WTC11 (cell line): ENCODE measurements at regions not wholly inside any gene's neighbourhood (a gene's known extent, or its start where the extent isn't known, plus 50 kb on each side); places are given as distances from the start of the nearest gene placed in this dataset.

ENCODE experiments used
- ATAC-seq: fragments of 200-7000 bp; cut with Tn5 transposase; 2 replicates; pipeline ENCODE4 v1.10.0; 2021; ENCODE audit warnings: mild to moderate bottlenecking, moderate library complexity
- CTCF ChIA-PET: fragments of 300-600 bp; sonication (Branson Sonifier 250); formaldehyde crosslinking; loops from one replicate; lab custom pipeline; 2021; ENCODE audit warnings: antibody characterized with exemption; lab: Charles Lee
- POLR2A ChIA-PET: fragments of 350-600 bp; sonication (Branson Sonifier 250); formaldehyde crosslinking; loops from one replicate; lab custom pipeline; 2021; ENCODE audit warnings: antibody characterized with exemption; lab: Charles Lee
- DNase-seq: peaks from one replicate; pipeline ENCODE4 v3.0.0; 2021; ENCODE audit warnings: low spot score
- H3K27ac Mint-ChIP-seq: 2 replicates; pipeline ENCODE4 v1.8.0; 2021; ENCODE audit warnings: mixed read lengths
- H3K27me3 Mint-ChIP-seq: 2 replicates; pipeline ENCODE4 v1.8.0; 2021; ENCODE audit warnings: low read depth, mild to moderate bottlenecking, moderate library complexity, mixed read lengths
- H3K36me3 Mint-ChIP-seq: 2 replicates; pipeline ENCODE4 v1.8.0; 2021; ENCODE audit warnings: mixed read lengths
- H3K4me1 Mint-ChIP-seq: 2 replicates; pipeline ENCODE4 v1.8.0; 2022; ENCODE audit warnings: mixed read lengths
- H3K4me3 Mint-ChIP-seq: 2 replicates; pipeline ENCODE4 v1.8.0; 2021; ENCODE audit warnings: mild to moderate bottlenecking, moderate library complexity, mixed read lengths
- H3K9me3 Mint-ChIP-seq: 2 replicates; pipeline ENCODE4 v1.8.0; 2021; ENCODE audit warnings: mixed read lengths
- CBFB ChIP-seq: sonication (generic); formaldehyde crosslinking; IDR thresholded peaks from 2 replicates; pipeline ENCODE4 v1.8.1; 2022; ENCODE audit warnings: mild to moderate bottlenecking, low read depth, missing genetic modification reagents
- GABPB1 ChIP-seq: sonication (generic); formaldehyde crosslinking; IDR thresholded peaks from 2 replicates; pipeline ENCODE4 v1.8.1; 2023; ENCODE audit warnings: mild to moderate bottlenecking, missing genetic modification reagents
- GRHL2 ChIP-seq: fragments of 250-450 bp; sonication (Bioruptor Pico); IDR thresholded peaks from 2 replicates; pipeline ENCODE4 v1.8.0; 2022; ENCODE audit warnings: mild to moderate bottlenecking, moderate library complexity; ENCODE audit not compliant: insufficient replicate concordance, severe bottlenecking
- KAT7 ChIP-seq: sonication (generic); formaldehyde crosslinking; IDR thresholded peaks from 2 replicates; pipeline ENCODE4 v1.8.1; 2023; ENCODE audit warnings: missing genetic modification reagents, mild to moderate bottlenecking, borderline replicate concordance
- MYBL2 ChIP-seq: sonication (generic); formaldehyde crosslinking; IDR thresholded peaks from 2 replicates; pipeline ENCODE4 v1.8.1; 2023; ENCODE audit warnings: mild to moderate bottlenecking, moderate library complexity, missing genetic modification reagents
- NR2C2 ChIP-seq: sonication (generic); formaldehyde crosslinking; IDR thresholded peaks from 2 replicates; pipeline ENCODE4 v1.8.0; 2022; ENCODE audit warnings: mild to moderate bottlenecking, missing genetic modification reagents
- RELA ChIP-seq: sonication (generic); formaldehyde crosslinking; IDR thresholded peaks from 2 replicates; pipeline ENCODE4 v1.8.1; 2022; ENCODE audit warnings: missing genetic modification reagents, mild to moderate bottlenecking, borderline replicate concordance
- TCF7 ChIP-seq: sonication (generic); formaldehyde crosslinking; IDR thresholded peaks from 2 replicates; pipeline ENCODE4 v1.8.0; 2022; ENCODE audit warnings: mild to moderate bottlenecking, low read depth, missing genetic modification reagents, moderate library complexity
- TP53 ChIP-seq: sonication (generic); formaldehyde crosslinking; IDR thresholded peaks from 2 replicates; pipeline ENCODE4 v1.8.1; 2023; ENCODE audit warnings: mild to moderate bottlenecking, missing genetic modification reagents
- ZBTB21 ChIP-seq: sonication (generic); formaldehyde crosslinking; IDR thresholded peaks from 2 replicates; pipeline ENCODE4 v1.8.1; 2023; ENCODE audit warnings: mild to moderate bottlenecking, missing genetic modification reagents, borderline replicate concordance
- ZNF138 ChIP-seq: sonication (generic); formaldehyde crosslinking; conservative IDR thresholded peaks from 2 replicates; pipeline ENCODE4 v1.8.1; 2022; ENCODE audit warnings: mild to moderate bottlenecking, moderate library complexity, missing genetic modification reagents
- ZNF317 ChIP-seq: sonication (generic); formaldehyde crosslinking; IDR thresholded peaks from 2 replicates; pipeline ENCODE4 v1.8.1; 2023; ENCODE audit warnings: low read depth, mild to moderate bottlenecking, moderate library complexity, missing genetic modification reagents, borderline replicate concordance
- ZNF396 ChIP-seq: fragments of 250-450 bp; sonication (Bioruptor Pico); IDR thresholded peaks from 2 replicates; pipeline ENCODE4 v1.8.0; 2021; ENCODE audit warnings: mild to moderate bottlenecking, moderate library complexity, borderline replicate concordance
- TF ChIP-seq, protein P1 (sequence below): sonication (generic); formaldehyde crosslinking; IDR thresholded peaks from 2 replicates; pipeline ENCODE4 v1.8.0; 2023; ENCODE audit warnings: missing genetic modification reagents, mild to moderate bottlenecking, borderline replicate concordance
- TF ChIP-seq, protein P2 (sequence below): sonication (generic); formaldehyde crosslinking; IDR thresholded peaks from 2 replicates; pipeline ENCODE4 v1.8.0; 2022; ENCODE audit warnings: mild to moderate bottlenecking, missing genetic modification reagents
- TF ChIP-seq, protein P3 (sequence below): sonication (generic); formaldehyde crosslinking; IDR thresholded peaks from 2 replicates; pipeline ENCODE4 v1.8.1; 2023; ENCODE audit warnings: mild to moderate bottlenecking, missing genetic modification reagents
- TF ChIP-seq, protein P4 (sequence below): sonication (generic); formaldehyde crosslinking; IDR thresholded peaks from 2 replicates; pipeline ENCODE4 v1.8.1; 2023; ENCODE audit warnings: mild to moderate bottlenecking, moderate library complexity, missing genetic modification reagents
- TF ChIP-seq, protein P5 (sequence below): sonication (generic); formaldehyde crosslinking; IDR thresholded peaks from 2 replicates; pipeline ENCODE4 v1.8.0; 2022; ENCODE audit warnings: mild to moderate bottlenecking, missing genetic modification reagents
- TF ChIP-seq, protein P6 (sequence below): sonication (generic); formaldehyde crosslinking; IDR thresholded peaks from 2 replicates; pipeline ENCODE4 v1.8.1; 2023; ENCODE audit warnings: mild to moderate bottlenecking, missing genetic modification reagents, borderline replicate concordance

DNA sequence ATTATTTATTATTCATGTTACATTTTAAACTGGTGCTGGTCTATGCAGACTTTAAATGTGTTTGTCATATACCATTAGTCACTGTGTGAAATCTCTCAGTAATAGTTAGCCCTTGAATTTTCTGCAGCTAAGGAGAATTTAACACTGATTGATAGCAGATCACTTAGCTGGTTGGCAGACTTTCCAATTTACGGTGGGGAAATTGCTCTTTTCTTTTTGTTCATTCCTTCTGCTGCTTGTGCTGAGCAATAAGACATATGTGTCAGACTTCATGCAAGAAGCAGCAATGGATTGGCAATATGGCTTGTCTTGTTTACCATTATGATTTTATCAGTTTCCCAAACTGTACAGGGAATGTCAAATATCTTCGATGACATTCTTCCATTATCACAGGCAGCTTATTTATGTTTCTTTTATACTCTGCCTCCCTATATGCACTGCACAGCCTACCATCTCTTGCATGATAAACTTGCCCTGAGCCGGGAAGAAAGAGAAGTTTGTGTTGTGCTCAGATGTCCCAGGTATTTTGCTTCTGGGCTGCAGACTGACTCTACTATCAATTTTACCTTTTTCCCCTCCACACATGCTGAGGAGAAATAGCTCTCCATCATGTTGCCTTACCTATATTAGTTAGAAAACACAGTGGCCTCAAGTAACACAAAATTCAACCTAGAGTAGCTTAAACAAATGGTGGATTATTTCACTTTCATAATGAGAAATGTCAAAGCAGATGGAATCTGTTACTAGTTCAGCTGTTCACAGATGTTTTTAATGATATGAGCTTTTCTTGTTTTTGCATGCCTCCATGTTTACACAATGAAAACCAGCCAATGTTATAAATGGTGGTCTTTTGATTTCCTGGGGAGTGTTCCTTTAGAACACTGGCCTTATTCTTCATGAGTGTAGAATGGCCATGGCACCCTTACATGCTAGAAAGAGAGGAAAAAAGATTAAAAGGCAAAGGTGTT, 968.1 kb upstream of the GOT2 start (continued):
- no peak for TF ChIP-seq CBFB (CRISPR knock-in tag)
- TF ChIP-seq, protein P1, sequence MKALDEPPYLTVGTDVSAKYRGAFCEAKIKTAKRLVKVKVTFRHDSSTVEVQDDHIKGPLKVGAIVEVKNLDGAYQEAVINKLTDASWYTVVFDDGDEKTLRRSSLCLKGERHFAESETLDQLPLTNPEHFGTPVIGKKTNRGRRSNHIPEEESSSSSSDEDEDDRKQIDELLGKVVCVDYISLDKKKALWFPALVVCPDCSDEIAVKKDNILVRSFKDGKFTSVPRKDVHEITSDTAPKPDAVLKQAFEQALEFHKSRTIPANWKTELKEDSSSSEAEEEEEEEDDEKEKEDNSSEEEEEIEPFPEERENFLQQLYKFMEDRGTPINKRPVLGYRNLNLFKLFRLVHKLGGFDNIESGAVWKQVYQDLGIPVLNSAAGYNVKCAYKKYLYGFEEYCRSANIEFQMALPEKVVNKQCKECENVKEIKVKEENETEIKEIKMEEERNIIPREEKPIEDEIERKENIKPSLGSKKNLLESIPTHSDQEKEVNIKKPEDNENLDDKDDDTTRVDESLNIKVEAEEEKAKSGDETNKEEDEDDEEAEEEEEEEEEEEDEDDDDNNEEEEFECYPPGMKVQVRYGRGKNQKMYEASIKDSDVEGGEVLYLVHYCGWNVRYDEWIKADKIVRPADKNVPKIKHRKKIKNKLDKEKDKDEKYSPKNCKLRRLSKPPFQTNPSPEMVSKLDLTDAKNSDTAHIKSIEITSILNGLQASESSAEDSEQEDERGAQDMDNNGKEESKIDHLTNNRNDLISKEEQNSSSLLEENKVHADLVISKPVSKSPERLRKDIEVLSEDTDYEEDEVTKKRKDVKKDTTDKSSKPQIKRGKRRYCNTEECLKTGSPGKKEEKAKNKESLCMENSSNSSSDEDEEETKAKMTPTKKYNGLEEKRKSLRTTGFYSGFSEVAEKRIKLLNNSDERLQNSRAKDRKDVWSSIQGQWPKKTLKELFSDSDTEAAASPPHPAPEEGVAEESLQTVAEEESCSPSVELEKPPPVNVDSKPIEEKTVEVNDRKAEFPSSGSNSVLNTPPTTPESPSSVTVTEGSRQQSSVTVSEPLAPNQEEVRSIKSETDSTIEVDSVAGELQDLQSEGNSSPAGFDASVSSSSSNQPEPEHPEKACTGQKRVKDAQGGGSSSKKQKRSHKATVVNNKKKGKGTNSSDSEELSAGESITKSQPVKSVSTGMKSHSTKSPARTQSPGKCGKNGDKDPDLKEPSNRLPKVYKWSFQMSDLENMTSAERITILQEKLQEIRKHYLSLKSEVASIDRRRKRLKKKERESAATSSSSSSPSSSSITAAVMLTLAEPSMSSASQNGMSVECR (CRISPR knock-in tag), result no peak

DNA sequence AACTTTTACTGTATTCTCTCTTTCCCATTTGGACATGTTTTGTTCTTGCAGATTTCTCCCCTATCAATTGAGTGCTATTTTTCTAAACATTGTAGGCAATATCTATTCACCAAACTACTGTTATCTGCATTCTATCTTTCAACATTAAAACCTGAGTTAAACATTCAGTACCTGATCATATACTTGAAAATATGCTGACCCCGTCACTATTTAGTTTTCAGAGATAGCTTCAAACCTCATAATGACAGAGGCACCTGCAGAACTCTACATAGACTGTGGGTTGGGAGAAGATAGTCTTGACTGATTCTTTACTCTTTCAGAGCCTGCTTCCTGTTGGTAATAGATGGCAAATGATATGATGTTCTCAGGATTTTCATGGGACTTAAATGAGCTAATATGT, 965.7 kb upstream of the GOT2 start:
- Mint-ChIP-seq H3K27me3 (no peaks in the 10 kb centered on the region), H3K36me3 (peaks cover 9% of the 10 kb centered on the region), H3K4me1 (no peaks in the 10 kb centered on the region), H3K4me3 (no peak overlapping the region), H3K27ac (no peak overlapping the region), H3K9me3 (peaks cover 10% of the 10 kb centered on the region)
- POLR2A ChIA-PET, result no interaction called here
- ATAC-seq (no peak), DNase-seq (no peak)
- CTCF ChIA-PET, result no interaction called here
- no peak for TF ChIP-seq TP53 (CRISPR knock-in tag)
- TF ChIP-seq, protein P2, sequence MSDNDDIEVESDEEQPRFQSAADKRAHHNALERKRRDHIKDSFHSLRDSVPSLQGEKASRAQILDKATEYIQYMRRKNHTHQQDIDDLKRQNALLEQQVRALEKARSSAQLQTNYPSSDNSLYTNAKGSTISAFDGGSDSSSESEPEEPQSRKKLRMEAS (CRISPR knock-in tag), result no peak
- TF ChIP-seq NR2C2 (CRISPR knock-in tag), result no peak
- no peak for TF ChIP-seq KAT7 (CRISPR knock-in tag)
- TF ChIP-seq, protein P3, sequence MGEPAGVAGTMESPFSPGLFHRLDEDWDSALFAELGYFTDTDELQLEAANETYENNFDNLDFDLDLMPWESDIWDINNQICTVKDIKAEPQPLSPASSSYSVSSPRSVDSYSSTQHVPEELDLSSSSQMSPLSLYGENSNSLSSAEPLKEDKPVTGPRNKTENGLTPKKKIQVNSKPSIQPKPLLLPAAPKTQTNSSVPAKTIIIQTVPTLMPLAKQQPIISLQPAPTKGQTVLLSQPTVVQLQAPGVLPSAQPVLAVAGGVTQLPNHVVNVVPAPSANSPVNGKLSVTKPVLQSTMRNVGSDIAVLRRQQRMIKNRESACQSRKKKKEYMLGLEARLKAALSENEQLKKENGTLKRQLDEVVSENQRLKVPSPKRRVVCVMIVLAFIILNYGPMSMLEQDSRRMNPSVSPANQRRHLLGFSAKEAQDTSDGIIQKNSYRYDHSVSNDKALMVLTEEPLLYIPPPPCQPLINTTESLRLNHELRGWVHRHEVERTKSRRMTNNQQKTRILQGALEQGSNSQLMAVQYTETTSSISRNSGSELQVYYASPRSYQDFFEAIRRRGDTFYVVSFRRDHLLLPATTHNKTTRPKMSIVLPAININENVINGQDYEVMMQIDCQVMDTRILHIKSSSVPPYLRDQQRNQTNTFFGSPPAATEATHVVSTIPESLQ, result no peak
- no peak for TF ChIP-seq ZNF317 (CRISPR knock-in tag)
- TF ChIP-seq GABPB1 (CRISPR knock-in tag), result no peak
- TF ChIP-seq MYBL2, result no peak
- TF ChIP-seq ZNF138 (CRISPR knock-in tag), result no peak
- TF ChIP-seq, protein P4, sequence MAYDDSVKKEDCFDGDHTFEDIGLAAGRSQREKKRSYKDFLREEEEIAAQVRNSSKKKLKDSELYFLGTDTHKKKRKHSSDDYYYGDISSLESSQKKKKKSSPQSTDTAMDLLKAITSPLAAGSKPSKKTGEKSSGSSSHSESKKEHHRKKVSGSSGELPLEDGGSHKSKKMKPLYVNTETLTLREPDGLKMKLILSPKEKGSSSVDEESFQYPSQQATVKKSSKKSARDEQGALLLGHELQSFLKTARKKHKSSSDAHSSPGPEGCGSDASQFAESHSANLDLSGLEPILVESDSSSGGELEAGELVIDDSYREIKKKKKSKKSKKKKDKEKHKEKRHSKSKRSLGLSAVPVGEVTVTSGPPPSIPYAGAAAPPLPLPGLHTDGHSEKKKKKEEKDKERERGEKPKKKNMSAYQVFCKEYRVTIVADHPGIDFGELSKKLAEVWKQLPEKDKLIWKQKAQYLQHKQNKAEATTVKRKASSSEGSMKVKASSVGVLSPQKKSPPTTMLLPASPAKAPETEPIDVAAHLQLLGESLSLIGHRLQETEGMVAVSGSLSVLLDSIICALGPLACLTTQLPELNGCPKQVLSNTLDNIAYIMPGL (CRISPR knock-in tag), result no peak
- TF ChIP-seq TCF7 (CRISPR knock-in tag), result no peak
- TF ChIP-seq, protein P5, sequence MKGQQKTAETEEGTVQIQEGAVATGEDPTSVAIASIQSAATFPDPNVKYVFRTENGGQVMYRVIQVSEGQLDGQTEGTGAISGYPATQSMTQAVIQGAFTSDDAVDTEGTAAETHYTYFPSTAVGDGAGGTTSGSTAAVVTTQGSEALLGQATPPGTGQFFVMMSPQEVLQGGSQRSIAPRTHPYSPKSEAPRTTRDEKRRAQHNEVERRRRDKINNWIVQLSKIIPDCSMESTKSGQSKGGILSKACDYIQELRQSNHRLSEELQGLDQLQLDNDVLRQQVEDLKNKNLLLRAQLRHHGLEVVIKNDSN (CRISPR knock-in tag), result no peak
- no peak for TF ChIP-seq ZBTB21 (CRISPR knock-in tag)
- no peak for TF ChIP-seq RELA (CRISPR knock-in tag)
- TF ChIP-seq ZNF396 (CRISPR knock-in tag), result no peak
- TF ChIP-seq GRHL2 (CRISPR knock-in tag), result no peak
- TF ChIP-seq, protein P6, sequence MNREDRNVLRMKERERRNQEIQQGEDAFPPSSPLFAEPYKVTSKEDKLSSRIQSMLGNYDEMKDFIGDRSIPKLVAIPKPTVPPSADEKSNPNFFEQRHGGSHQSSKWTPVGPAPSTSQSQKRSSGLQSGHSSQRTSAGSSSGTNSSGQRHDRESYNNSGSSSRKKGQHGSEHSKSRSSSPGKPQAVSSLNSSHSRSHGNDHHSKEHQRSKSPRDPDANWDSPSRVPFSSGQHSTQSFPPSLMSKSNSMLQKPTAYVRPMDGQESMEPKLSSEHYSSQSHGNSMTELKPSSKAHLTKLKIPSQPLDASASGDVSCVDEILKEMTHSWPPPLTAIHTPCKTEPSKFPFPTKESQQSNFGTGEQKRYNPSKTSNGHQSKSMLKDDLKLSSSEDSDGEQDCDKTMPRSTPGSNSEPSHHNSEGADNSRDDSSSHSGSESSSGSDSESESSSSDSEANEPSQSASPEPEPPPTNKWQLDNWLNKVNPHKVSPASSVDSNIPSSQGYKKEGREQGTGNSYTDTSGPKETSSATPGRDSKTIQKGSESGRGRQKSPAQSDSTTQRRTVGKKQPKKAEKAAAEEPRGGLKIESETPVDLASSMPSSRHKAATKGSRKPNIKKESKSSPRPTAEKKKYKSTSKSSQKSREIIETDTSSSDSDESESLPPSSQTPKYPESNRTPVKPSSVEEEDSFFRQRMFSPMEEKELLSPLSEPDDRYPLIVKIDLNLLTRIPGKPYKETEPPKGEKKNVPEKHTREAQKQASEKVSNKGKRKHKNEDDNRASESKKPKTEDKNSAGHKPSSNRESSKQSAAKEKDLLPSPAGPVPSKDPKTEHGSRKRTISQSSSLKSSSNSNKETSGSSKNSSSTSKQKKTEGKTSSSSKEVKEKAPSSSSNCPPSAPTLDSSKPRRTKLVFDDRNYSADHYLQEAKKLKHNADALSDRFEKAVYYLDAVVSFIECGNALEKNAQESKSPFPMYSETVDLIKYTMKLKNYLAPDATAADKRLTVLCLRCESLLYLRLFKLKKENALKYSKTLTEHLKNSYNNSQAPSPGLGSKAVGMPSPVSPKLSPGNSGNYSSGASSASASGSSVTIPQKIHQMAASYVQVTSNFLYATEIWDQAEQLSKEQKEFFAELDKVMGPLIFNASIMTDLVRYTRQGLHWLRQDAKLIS (CRISPR knock-in tag), result no peak
- TF ChIP-seq, all 79 proteins: peak for 0
